ENCODE measurements at regions not wholly inside any gene's neighbourhood (a gene's known extent, or its start where the extent isn't known, plus 50 kb on each side); places are given as distances from the start of the nearest gene placed in this dataset.
"Not testable (repeated sequence)": the region's sequence is repeated elsewhere in the genome, so short reads cannot be mapped to it uniquely, and the experiment has no call there.

- no peak for DNase-seq
- intact Hi-C loops (cut with DNase I): no loop called here
Measured at GRCh38 chrX:13518126-13518525, 51.3 kb upstream of the EGFL6 start.

GRCh38 chrX:13515211-13515930 is 54.0 kb upstream of the EGFL6 start:
- DNase-seq: no peak
- intact Hi-C loops (cut with DNase I): no loop called here

- intact Hi-C loops (cut with DNase I): no loop called here
Measured at GRCh38 chrX:13511944-13512330, 57.5 kb upstream of the EGFL6 start.

GRCh38 chrX:13511241-13511943 is 58.0 kb upstream of the EGFL6 start:
- intact Hi-C loops (cut with DNase I): no loop called here
- no peak for DNase-seq

More at GRCh38 chrX:13511944-13512330, 57.5 kb upstream of the EGFL6 start:
- no peak for DNase-seq

GRCh38 chrX:13507893-13508292 is 61.5 kb upstream of the EGFL6 start:
- intact Hi-C loops (cut with DNase I): loop anchor here (5.0 to 10.0 kb wide), 2 partner anchors 139 to 237 kb away; no protein-coding TSS in a partner anchor
- no peak for DNase-seq

- DNase-seq: peak in 5 of 10 donors; percentile 14 to 45 (median 26)
- intact Hi-C loops (cut with DNase I): loop anchor here (5.0 to 10.0 kb wide), 2 partner anchors 141 to 238 kb away; no protein-coding TSS in a partner anchor
Measured at GRCh38 chrX:13506574-13506973, 62.8 kb upstream of the EGFL6 start.

GRCh38 chrX:13502590-13502989 is 66.8 kb upstream of the EGFL6 start:
- DNase-seq: no peak
- intact Hi-C loops (cut with DNase I): loop anchor here (10.0 kb wide), 1 partner anchor 242 kb away; no protein-coding TSS in a partner anchor

- intact Hi-C loops (cut with DNase I): loop anchor here (10.0 kb wide), 1 partner anchor 245 kb away; no protein-coding TSS in a partner anchor
- DNase-seq: no peak
Measured at GRCh38 chrX:13499736-13500135, 69.7 kb upstream of the EGFL6 start.

GRCh38 chrX:13498238-13498637 is 71.2 kb upstream of the EGFL6 start:
- DNase-seq: no peak

GRCh38 chrX:13495232-13495631 is 74.2 kb upstream of the EGFL6 start:
- intact Hi-C loops (cut with DNase I): no loop called here
- no peak for DNase-seq

More at GRCh38 chrX:13498238-13498637, 71.2 kb upstream of the EGFL6 start:
- intact Hi-C loops (cut with DNase I): no loop called here

GRCh38 chrX:13494562-13494961 is 74.8 kb upstream of the EGFL6 start:
- DNase-seq: no peak
- intact Hi-C loops (cut with DNase I): no loop called here

GRCh38 chrX:13493659-13494058 is 75.7 kb upstream of the EGFL6 start:
- intact Hi-C loops (cut with DNase I): no loop called here

GRCh38 chrX:13492286-13492685 is 77.1 kb upstream of the EGFL6 start:
- no peak for DNase-seq
- intact Hi-C loops (cut with DNase I): no loop called here

More at GRCh38 chrX:13493659-13494058, 75.7 kb upstream of the EGFL6 start:
- no peak for DNase-seq

GRCh38 chrX:13491061-13491460 is 78.3 kb upstream of the EGFL6 start:
- no peak for DNase-seq
- intact Hi-C loops (cut with DNase I): no loop called here

- no peak for DNase-seq
- intact Hi-C loops (cut with DNase I): no loop called here
Measured at GRCh38 chrX:13489454-13489853, 79.9 kb upstream of the EGFL6 start.

- intact Hi-C loops (cut with DNase I): loop anchor here (1.0 kb wide), 1 partner anchor 518 kb away; no protein-coding TSS in a partner anchor
- DNase-seq: peak in 3 of 10 donors; percentile 18 to 76 (median 19)
Measured at GRCh38 chrX:13487731-13488505, 81.5 kb upstream of the EGFL6 start.

- intact Hi-C loops (cut with DNase I): no loop called here
- no peak for DNase-seq
Measured at GRCh38 chrX:13485167-13485566, 84.2 kb upstream of the EGFL6 start.

- intact Hi-C loops (cut with DNase I): no loop called here
- DNase-seq: no peak
Measured at GRCh38 chrX:13483773-13484172, 85.6 kb upstream of the EGFL6 start.

- intact Hi-C loops (cut with DNase I): no loop called here
- DNase-seq: no peak
Measured at GRCh38 chrX:13482746-13483541, 86.5 kb upstream of the EGFL6 start.

- intact Hi-C loops (cut with DNase I); DNase-seq: not testable (repeated sequence)
Measured at GRCh38 chrX:13480780-13481179, 88.6 kb upstream of the EGFL6 start.
